NCI-H187 (cell line): ENCODE measurements at regions not wholly inside any gene's neighbourhood (a gene's known extent, or its start where the extent isn't known, plus 50 kb on each side); places are given as distances from the start of the nearest gene placed in this dataset.

Experiments
- DNase-seq, 2 experiments: peaks; one replicate each; lab custom pipeline; 2025; lab: John Stamatoyannopoulos, UW

DNA sequence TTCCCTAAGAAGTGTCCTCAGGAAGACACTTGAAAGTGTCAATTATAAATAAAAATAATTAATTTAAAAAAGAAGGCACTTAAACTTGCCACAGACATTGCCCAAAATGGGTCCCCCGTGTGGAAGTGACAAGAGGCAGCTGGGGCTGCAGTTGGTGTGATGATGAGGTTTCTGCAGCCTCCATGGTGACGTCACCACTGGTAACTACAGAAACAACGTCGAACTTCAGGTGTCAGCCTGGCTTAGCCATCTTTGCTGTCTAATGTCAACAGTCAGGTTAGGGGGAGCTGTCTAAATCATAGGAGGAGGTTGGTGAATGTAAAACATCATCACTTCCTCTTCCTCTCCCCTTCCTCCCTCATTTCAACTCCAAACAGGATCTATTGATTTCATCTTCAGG lies 328.6 kb downstream of the MN1 start:
- DNase-seq = no peak

DNA sequence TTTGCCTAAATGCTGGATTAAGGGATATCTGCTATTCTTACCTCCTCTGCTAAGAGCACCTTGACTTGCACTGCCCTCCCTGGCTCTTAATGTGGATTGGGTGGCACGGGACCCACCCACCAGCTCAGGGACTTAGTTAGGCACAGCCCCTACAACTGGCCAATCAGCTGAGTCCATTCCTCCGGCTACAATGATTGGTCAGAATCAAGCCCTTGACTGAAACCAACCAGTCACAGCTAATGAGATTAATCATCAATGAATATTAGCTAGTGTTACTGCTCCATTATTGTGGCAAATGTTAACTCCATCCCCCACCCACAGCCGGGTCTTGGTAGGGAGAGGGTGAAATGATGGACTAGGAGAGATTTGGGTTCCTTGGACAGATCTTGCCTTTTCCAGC lies 328.0 kb downstream of the MN1 start:
- DNase-seq = no peak

DNA sequence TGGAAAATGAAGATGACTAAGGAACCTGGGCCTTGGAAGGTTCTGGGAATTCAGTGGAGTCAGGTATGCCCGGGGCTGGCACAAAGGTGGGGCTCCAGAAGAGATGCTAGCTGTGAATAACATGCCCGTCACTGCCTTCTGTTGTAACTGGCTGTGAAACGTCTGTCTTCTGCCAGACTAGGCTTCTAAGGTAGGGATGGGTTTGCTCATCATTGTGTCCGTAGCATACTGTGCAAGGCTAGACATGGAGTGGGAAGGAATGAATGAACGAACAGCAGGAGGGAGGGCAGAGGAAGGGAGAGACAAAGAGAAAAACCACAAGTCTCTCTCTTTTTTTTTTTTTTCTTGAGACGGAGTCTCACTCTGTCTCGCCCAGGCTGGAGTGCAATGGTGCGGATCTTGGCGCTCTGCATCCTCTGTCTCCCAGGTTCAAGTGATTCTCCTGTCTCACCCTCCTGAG lies 327.4 kb downstream of the MN1 start:
- no peak for DNase-seq

DNA sequence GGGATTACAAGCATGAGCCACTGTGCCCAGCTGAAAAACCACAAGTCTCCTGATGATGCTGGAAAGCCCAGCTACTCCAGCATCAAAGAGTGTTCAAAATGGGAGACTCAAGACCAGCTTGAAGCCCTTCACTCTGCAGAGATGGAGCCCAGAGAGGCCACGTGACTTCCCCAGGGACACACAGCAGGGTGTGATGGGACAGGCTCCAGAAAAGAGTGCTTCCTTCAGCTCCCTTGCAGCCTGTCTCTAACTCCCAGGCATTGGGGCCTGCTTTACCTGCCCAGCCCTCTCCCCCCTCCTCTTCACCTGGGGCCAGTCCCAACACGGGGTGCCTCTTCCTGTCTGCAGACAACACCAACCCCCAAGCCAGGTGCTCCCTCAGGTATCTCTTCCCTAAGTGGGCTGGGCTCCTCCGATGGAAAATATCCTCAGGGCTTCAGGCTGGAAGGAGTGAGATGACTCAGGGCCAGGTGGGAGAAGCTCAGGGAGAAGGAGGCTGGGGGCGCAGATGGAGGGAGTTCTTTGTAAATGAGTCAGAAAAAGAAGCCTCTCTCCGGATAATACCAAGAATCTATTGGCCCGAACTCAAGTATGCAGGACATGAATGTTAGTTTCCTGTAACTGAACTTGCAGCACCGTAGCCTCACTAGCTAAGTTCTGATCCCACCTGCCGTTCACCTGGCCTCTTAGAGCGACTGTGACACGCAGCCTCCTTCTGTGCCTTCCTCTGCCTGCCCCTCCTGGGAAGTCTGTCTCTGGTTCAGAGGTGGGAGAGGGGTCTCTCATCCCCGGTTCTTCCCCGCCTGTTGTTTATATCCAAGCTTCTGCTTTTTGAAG lies 326.6 kb downstream of the MN1 start:
- no peak for DNase-seq

DNA sequence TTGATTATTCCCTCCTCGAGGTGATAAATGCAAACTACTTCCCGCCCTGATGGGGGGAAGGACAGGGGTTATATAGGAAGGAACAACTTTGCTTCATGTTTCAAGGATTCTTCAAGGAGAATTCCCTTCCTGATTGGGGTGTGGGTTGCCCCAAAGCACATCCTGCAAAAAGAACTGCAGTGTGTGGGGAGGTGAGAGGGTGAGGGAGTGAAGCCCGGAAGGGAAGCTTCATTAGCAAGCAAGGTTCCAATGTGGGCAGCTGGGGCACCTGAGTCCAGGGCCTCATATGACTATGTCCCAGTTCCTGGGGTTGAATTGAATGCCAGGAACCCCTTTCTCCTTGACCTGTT lies 326.0 kb downstream of the MN1 start:
- DNase-seq = no peak

DNA sequence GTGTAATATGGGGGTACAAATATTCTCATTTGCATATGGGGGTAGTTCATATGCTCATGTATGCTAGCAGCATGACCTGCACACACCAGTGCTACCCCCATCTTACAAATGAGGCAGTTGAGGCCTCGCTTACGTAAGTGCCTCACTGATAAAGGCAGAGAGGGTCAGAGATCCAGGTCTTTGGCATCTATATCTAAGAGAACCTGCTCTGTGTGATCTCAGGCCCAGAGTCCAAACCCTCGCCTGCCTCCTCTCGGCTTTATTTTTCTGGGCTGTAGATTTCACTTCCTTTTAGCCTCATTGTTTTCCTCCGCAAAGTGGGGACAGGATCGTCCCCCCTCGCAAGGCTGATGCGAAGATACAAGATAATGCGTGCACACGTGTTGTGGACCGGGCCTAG lies 325.2 kb downstream of the MN1 start:
- no peak for DNase-seq

DNA sequence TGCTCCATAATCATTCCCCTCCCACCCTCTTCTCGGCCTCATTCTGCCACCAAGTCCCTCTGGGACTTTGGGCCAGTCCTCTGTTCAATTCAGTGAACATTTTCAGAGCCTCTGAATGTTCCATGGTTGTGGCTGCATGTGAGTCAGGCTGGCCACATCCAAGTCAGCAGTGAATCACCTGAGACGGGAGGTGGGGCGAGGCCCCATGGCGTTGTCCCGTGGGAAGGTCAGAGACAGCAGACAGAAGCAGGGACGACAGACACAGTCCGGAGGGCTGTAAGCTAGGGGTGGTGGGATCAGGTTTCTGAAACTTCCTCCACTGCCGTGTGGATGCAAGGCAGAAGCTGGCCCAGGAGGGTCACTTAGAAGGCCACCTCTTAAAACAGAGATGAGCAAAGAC lies 324.8 kb downstream of the MN1 start:
- no peak for DNase-seq

DNA sequence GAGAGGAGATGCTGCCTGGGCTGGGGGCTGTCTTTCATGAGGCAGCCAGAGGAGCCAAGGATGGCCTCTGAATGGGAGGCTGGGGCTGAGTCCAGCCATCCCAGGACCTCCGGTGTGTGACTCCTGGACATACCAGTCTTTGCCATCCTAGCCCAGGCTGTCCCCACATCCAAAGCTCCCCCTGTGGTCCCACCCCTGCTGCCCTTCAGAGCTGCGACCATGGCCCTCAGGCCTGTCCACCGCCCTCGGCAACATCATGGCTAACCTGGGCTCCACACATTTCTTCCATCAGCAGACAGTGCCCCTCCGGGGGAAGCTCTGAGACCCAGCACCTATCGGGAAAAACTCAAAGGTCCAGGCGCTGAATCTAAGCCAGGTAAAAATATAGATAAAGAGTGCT lies 324.4 kb downstream of the MN1 start:
- no peak for DNase-seq

DNA sequence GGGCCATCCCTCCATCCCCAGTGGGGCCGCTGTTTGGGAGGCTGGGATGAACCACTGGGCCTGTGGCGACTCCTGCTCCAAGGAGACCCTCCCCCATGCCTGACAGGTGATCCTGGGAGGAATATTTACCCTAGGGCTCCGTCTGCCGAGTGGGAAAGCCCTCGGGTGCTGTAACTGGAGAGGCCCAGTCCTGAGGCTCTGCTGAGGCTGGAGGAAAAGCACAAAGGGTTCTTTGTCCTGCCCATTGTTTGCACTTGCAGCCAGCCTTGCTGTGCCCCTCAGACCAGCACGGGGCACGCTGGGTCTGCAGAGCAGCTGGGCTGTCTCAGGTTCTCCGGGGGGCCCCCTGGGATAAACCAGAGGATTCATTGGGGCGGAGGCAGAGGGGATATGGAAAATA lies 321.1 kb downstream of the MN1 start:
- DNase-seq = no peak

DNA sequence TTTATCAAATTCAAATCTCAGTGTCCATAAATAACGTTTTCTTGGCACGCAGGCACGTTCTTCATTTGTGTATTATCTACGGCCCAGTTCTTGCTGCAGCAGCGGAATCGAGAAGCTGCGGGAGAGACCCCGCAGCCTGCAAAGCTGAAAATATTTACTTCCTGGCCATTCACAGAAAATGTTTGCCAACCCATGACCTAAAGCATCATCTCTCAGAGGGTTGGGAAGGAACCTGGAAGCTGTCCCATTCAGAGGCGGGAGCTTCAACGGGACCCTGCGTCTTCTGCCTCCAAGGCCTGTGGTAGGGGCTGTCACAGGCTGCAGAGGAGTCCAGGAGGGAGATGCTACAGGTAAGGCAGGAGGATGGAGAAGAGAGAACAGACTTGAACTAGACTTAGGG lies 319.2 kb downstream of the MN1 start:
- no peak for DNase-seq

DNA sequence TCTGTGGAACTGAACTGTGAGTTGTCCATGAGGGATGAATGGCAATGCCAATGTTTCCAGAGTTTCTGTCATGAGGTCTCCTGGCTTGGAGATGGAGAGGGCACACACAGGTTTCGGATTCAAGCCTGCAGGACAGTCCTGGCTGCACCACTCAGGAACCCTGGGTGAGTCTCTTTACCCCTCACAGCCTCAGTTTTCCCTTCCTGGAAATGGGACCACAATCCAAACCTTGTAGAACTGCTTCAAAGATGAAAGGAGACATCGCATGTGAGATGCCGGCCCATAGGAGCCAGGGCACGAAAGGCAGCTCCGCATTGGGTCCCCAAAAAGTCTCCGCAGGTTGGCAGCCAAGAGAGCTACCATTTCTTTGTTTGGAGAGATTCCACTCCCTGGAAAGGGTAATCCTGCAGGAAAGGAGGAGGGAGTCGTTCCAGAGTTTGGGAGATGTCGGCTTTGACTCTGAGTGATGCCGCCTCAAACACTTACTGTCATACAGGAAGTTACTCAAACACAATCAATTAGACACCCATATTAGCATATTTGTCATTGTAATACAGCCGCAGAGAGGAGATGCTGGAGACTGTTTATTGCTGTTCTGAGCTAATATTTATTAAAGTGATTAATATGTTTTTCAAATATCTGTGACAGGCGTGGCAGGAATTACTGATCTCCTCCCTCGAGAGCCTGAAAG lies 318.3 kb downstream of the MN1 start:
- DNase-seq = no peak

DNA sequence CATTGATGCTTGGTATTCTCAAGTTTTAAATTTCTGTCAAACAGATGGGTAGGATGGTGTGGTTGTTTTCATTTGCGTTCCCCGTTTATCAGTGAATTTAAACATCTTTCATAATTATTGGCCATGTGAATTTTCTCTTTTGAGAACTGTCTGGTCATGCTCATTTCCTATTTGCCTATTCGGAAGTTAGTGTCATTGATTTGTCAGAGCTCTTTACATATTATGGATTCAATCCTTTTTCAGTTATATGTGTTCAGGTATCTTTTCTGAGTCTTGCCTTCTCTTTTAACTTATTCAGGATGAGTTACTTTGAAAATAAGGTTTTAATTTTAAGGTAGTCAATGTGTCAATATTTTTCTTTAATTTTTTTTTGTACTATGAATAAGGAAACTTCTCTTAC lies 315.7 kb downstream of the MN1 start:
- DNase-seq = no peak

DNA sequence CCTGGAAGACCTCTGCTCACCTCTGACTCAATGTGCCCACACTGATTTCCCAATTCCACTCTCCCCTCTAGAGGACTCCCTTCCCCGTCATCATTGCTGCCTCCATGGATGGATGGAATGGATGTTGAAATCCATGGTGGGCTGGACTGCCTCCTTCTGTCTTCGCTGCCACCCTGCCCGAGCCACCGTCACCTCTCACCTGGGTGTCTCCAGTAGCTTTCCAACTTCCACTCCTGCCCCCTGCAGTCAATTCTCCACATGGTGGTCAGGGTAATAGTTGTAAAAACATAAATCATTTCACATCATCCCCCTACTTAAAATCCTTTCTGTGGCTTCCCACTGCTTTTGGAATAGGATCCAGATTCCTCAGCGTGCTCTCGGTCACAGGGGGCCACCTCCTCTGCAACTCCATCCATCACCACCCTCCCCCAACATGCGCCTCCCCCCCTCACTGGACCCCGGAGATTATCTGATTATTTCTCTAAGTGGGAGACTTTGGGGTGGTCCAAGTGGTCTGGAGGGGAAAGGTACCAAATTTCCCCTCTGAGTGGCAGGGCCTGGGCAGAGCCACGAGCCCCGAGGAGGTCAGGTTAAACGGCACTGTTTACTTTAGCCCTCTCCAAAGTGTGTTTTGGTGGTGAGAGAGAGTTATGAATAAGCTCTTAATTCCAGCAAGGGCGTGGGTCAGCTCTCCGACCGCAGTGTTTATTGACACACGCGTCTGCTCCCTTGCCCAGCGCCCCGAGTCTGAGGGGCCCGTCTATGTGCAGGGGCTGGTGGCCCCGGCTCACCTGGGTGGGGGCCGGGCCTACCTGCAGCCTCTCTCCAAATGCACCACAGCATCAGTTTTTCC lies 313.7 kb downstream of the MN1 start:
- DNase-seq = no peak

DNA sequence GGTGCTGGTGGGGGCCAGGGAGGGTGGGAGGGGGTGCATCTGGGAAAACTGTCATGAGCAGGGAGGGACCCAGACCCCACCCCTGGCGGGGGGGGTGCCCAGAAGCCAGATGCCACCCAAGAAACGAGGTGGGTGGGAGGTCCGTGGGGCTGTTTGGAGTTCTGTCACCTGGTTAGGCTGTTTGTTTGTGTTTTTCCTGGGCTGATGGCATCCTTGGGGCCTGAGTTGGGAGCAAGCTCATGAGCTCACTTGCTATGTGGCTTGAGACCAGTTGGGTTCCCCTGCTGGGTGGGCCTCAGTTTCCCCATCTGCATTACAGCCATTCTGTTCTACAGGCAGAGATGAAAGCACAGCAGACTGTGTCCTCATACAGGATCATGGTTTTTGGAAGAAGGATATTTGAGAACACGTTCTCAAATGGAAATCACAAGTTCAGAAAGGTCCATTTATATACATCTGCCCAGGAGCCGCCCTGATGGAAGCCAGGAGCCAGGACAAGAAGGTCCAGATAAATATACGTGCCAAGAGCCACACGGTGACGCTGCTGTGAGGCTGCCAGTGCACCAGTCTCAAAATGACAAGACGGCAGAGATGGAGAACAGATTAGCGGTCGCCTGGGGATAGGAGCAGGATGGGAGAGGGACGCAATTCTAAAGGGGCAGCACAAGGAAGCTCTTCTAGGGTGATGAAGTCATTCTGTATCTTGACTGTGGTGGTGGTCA lies 312.9 kb downstream of the MN1 start:
- DNase-seq = no peak

DNA sequence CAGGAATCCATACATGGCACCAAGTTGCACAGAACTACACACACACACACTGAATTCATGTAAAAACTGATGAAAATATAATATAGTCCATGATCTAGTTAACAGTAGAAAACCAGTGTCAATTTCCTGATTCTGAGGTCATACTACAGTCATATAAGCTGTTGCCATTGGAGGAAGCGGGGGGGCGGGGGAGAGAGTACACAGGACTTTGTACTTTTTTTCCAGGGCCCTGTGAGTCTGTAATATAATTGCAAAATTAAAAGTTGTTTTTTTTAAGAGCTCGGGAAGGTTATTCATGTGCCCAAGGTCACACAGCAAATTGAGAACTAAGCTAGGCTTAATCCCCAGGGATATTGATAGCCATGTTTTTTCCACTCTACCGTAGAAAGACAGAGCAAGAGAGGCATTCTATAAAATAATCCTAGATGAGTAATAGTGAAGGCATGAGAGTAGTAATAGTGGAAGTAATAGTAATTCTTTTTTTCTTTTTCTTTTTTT lies 312.3 kb downstream of the MN1 start:
- DNase-seq = no peak

DNA sequence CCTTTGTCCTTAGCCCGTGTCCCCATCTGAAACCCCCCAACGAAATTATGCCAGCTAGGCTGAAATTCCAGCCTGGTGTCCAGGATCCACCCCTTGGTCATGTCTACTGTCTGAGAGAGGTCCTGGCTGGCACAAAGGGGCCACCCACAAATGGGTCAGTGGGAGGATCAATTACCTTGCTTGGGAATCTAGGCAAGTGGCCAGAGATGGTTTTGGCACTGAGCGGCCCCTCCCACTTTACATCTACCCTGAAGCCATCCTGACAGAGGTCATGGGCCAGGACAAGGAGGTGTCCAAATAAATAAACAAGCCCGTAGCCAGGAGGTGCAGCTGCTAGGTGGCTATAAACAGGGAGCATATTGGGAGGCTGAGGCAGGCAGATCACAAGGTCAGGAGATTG lies 311.5 kb downstream of the MN1 start:
- DNase-seq = no peak

DNA sequence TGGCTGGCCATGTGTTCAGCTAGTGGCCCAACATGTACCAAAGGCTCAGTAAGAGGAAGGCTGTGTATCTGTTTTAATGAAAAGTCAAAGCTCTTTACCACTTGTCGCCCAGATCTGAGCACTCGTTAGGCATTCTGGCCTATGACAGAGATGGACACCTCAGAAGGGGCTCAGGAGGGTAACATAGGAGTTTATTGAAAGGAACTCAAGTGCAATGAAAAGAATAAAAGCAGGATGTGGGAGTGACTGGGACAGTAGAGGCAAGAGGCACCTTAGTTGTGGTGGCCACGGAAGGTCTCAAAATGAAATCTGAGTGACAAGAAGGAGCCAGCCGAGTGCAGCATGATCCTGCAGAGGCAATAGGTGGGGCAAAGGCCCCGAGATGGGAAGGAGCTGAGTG lies 309.7 kb downstream of the MN1 start:
- no peak for DNase-seq

DNA sequence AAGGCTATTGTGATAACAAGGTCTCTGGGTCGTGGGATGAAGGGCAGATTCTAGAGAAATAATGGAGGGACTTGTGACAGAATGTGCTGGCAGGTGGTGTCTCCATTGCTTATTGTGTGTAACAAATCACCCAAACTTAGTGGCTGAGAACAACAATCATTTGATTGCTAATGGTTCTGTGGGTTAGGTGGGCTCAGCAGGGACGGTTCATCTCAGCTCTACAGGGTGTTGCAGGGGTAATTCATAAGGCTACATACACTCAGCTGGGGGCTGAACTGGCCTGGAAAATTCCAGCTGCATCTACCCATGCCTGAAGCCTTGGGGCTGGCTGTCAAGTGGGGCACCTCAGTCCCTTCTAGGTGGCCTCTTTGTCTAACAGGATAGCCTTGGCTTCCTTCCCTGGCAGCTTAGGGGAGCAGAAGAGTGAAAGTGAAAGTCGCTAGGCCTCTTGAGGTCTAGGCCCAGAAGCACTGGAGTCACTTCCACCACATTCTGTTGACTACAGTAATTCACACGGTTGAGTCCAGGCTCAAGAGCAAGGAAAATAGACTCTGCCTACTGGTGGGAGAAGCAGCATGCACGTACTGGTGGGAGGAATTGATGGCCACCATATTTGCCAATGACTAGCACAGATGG lies 308.9 kb downstream of the MN1 start:
- DNase-seq = no peak

DNA sequence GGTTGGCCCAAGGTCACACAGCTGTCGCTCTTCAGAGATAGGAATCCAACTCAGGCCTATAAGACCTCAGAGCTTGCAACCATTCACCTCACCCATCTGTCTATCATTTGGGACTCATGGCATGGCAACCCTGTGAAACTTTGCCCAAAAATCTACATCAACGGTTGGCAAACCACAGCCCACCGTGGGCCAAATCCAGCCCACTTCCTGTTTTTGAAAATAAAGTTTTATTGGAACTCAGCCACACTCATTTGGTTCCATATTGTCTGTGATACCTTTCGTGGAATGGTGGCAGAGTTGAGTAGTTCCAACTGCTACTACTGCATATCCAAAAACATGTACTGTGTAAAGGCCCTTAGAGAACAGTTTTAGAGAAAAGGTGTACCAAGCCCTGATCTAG lies 307.8 kb downstream of the MN1 start:
- no peak for DNase-seq

DNA sequence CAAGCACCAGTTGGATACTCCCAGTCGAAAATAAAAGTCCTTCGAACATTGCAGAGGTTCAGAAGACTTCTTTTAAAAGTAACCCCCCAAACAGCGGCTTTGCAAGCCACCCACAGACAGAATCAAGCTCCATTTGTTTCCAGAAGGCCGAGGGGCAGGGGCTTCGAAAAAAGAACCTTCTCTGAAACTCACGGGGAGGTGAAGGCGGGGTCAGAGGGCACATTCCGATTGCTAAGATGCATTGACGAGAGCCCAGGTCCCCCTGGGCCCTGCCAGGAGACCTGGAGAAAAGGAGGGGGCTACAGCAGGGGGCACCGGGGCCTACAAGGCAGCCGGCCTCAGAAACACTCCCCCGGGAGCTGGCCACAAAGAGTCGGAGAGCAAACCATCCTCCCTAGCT lies 306.8 kb downstream of the MN1 start:
- no peak for DNase-seq

DNA sequence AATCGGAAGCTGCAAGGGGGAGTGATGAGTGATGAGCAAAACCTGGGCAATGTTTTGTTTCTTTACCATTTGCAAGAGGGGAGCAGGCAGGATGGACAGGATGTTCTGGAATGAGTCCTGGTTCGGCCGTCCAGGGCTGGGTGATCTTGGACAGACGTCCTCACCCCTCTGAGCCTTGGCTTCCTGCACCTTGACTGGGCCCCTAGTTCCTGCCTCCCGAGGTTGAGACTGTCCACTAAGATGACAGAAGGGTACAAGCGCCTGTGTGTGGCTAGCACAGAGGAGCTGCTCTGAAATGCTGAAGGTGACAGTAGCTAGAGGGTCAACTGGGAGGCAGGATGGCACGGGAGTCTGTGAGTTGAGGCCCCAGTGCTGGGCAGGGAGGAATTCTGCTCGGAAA lies 306.2 kb downstream of the MN1 start:
- DNase-seq = no peak

DNA sequence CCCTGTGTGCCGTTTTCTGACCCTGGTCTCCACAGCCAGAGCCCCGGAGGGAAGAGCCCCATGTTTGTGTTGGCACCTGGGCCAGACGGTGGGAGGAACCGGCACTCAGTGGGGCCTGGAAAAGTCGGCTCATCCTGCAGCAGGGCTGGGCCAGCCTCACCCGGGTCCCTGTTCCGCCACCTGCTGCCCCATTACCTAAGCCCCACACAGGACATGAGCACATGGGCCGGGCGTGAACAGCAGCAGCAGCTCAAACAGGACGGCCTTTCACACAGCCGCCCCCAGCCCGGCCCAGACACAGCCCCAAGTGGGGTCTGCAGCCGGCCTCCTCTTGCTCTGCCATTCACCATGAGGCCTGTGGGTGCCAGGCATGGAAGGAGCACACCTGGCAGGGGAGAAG lies 302.4 kb downstream of the MN1 start:
- no peak for DNase-seq
